ENCODE measurements at regions not wholly inside any gene's neighbourhood (a gene's known extent, or its start where the extent isn't known, plus 50 kb on each side); places are given as distances from the start of the nearest gene placed in this dataset.

DNA sequence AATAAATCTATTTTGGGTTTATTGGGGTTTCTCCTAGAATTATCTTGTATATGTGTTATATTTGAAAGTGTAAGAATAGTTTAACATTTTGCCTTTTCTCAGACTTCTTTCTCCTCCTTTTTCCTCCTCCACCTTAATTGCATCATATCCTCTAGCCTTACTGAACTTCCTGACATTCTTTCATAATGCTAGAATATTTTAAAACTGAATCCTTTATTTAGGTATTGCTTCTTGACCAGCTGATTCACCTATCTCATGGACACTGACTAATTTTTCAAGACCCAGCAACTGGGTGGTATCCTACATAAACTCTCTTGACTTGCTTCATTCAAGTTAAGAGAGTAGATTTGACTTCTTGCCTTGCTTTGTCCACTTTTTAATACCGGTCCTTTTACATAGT lies 1508.9 kb downstream of the STIM2 start:
- no CpG with 5 or more reads among the region's 1 CpG for WGBS (ENCODE audit: insufficient coverage)
- H3K36me3 ChIP-seq (ENCODE audit: control insufficient read depth, insufficient read depth, low read length) = no peaks in the 10 kb centered on the region
- no peaks in the 10 kb centered on the region for H3K4me1 ChIP-seq (ENCODE audit: control insufficient read depth, insufficient read depth, low read length)
- H3K27ac ChIP-seq (ENCODE audit: low read depth, low read length) = no peak overlapping the region
- no peak overlapping the region for H3K4me3 ChIP-seq (ENCODE audit: low read depth, low read length)
- H3K27me3 ChIP-seq (ENCODE audit: control insufficient read depth, insufficient read depth, low read length) = no peaks in the 10 kb centered on the region
- DNase-seq (ENCODE audit: low read depth in 4 of 6, low spot score in 6 of 6) = no peak
- H3K9me3 ChIP-seq (ENCODE audit: control insufficient read depth, insufficient read depth, low read length) = no peaks in the 10 kb centered on the region

DNA sequence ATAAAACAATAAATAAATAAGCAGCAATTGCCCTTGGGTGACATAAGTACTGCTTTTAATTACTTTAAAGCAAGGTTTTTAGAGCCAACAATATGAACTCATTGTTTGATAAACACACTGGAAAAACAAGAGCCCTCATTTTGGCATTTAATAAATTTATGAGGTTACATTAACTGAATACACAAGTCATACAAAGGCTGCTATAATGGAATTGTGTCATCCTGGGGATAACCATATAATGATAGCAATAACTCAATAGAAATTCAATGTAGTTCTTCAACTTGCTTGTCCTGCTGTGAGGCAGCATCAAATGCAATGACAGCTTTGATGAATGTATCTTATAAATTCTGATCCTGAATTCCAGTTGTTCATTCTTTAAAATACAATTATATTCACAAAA lies 1512.5 kb downstream of the STIM2 start:
- Histone ChIP-seq H3K4me1 (ENCODE audit: control insufficient read depth, insufficient read depth, low read length) (no peaks in the 10 kb centered on the region), H3K36me3 (ENCODE audit: control insufficient read depth, insufficient read depth, low read length) (no peaks in the 10 kb centered on the region), H3K27me3 (ENCODE audit: control insufficient read depth, insufficient read depth, low read length) (no peaks in the 10 kb centered on the region), H3K9me3 (ENCODE audit: control insufficient read depth, insufficient read depth, low read length) (no peaks in the 10 kb centered on the region), H3K4me3 (ENCODE audit: low read depth, low read length) (no peak overlapping the region), H3K27ac (ENCODE audit: low read depth, low read length) (no peak overlapping the region)
- peak in 1 of 6 donors; percentile 27 for DNase-seq (ENCODE audit: low read depth in 4 of 6, low spot score in 6 of 6)

DNA sequence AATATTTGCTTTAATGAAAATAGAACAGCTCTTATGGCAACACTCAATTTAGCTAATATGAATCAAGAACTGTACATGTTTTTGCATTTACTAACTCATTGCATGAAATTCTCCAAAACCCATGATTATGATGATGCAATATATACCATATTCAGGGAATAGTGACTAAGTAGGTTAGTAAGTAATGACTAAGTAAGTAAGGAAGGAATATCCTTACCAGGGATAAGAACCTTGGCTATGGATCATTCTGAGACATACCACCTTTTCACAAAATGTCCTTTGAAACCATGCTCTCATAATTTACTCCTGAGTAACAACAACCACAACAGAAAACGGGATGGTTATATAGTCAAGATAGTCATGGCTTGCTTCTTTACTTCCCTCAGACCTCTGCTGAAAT lies 1513.0 kb downstream of the STIM2 start:
- no peak overlapping the region for H3K4me3 ChIP-seq (ENCODE audit: low read depth, low read length)
- no peaks in the 10 kb centered on the region for H3K4me1 ChIP-seq (ENCODE audit: control insufficient read depth, insufficient read depth, low read length)
- H3K9me3 ChIP-seq (ENCODE audit: control insufficient read depth, insufficient read depth, low read length) = no peaks in the 10 kb centered on the region
- WGBS (ENCODE audit: insufficient coverage) = no CpG with 5 or more reads among the region's 1 CpG
- H3K27ac ChIP-seq (ENCODE audit: low read depth, low read length) = no peak overlapping the region
- no peaks in the 10 kb centered on the region for H3K27me3 ChIP-seq (ENCODE audit: control insufficient read depth, insufficient read depth, low read length)
- no peak for DNase-seq (ENCODE audit: low read depth in 4 of 6, low spot score in 6 of 6)
- H3K36me3 ChIP-seq (ENCODE audit: control insufficient read depth, insufficient read depth, low read length) = no peaks in the 10 kb centered on the region

DNA sequence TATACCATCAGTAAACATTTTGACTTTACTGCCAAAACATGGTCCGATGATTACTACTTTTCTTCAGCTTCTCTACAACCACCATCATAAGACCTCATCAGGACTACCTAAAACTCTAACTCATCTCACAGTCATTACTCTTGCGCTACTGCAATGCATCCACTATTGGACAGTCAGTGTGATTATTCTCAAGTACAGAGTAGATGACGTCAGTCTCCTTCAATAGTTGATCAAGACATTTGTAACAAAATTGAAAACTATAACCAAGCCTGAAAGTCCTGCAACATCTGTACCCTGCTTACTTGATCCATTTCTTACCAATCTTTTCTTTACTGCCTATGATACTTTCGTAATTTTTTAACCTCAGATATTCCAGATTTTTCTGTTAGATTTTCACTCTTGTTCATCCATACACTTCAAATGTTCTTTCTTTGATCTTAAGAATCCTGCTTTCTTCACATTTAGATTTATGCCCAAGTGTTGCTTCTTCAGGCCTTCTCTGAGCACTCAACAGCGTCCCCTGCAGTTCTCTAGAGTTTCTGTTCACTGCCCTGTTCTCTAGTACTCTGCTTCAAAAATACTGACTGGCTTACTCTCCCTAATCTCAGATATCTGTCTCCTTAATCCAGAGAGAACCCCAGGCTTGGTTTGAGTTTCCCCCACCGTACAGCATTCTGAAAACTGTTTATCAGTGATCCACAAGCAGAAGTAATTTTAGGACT lies 1517.6 kb downstream of the STIM2 start:
- H3K27ac ChIP-seq (ENCODE audit: low read depth, low read length) = no peak overlapping the region
- H3K4me3 ChIP-seq (ENCODE audit: low read depth, low read length) = no peak overlapping the region
- 81% methylated on average over 4 of the region's 6 CpGs for WGBS (ENCODE audit: insufficient coverage)
- DNase-seq (ENCODE audit: low read depth in 4 of 6, low spot score in 6 of 6) = no peak
- no peaks in the 10 kb centered on the region for H3K36me3 ChIP-seq (ENCODE audit: control insufficient read depth, insufficient read depth, low read length)
- H3K4me1 ChIP-seq (ENCODE audit: control insufficient read depth, insufficient read depth, low read length) = no peaks in the 10 kb centered on the region
- no peaks in the 10 kb centered on the region for H3K27me3 ChIP-seq (ENCODE audit: control insufficient read depth, insufficient read depth, low read length)
- H3K9me3 ChIP-seq (ENCODE audit: control insufficient read depth, insufficient read depth, low read length) = no peaks in the 10 kb centered on the region

DNA sequence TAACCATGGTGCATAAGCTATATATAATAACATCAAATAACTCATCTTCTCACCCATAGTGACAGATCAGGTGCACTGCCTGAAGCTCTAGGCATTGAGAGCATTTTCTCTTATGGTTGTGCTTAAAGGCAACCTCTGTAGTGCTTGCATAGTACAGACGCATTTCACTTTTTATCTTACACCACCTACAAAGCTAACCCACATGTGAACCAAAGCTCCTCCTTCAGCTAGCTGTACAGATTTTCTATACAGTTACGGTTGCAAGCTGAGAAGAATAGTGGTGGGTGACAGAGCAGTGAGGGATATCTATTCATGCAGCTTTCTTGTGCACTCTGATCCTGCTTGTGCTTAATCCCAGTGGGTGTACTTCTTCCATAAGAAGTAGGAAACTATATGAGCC lies 1525.2 kb downstream of the STIM2 start:
- H3K36me3 ChIP-seq (ENCODE audit: control insufficient read depth, insufficient read depth, low read length) = no peaks in the 10 kb centered on the region
- no peak for DNase-seq (ENCODE audit: low read depth in 4 of 6, low spot score in 6 of 6)
- no CpG with 5 or more reads among the region's 2 CpGs for WGBS (ENCODE audit: insufficient coverage)
- no peaks in the 10 kb centered on the region for H3K4me1 ChIP-seq (ENCODE audit: control insufficient read depth, insufficient read depth, low read length)
- no peak overlapping the region for H3K27ac ChIP-seq (ENCODE audit: low read depth, low read length)
- H3K4me3 ChIP-seq (ENCODE audit: low read depth, low read length) = no peak overlapping the region
- H3K9me3 ChIP-seq (ENCODE audit: control insufficient read depth, insufficient read depth, low read length) = no peaks in the 10 kb centered on the region
- H3K27me3 ChIP-seq (ENCODE audit: control insufficient read depth, insufficient read depth, low read length) = no peaks in the 10 kb centered on the region

DNA sequence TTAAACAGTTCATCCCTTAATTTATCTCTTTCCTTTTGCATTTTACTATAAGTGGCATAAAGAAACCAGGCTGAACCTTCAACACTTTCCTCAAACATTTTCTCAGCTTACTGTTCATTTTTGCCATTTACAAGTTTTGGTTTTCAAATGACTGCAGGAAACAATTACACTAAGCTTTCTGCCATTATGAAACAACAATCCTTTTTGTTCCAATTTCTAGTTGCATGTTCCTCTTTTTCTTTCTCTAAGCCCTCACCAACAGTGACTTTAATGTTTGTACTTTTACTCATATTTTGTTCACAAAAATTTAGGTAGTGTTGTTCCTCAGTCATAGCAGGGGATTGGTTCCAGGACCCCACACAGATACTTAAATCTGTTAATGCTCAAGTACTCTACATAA lies 1526.1 kb downstream of the STIM2 start:
- Histone ChIP-seq H3K4me1 (ENCODE audit: control insufficient read depth, insufficient read depth, low read length) (no peaks in the 10 kb centered on the region), H3K4me3 (ENCODE audit: low read depth, low read length) (no peak overlapping the region), H3K9me3 (ENCODE audit: control insufficient read depth, insufficient read depth, low read length) (no peaks in the 10 kb centered on the region), H3K36me3 (ENCODE audit: control insufficient read depth, insufficient read depth, low read length) (no peaks in the 10 kb centered on the region), H3K27me3 (ENCODE audit: control insufficient read depth, insufficient read depth, low read length) (no peaks in the 10 kb centered on the region), H3K27ac (ENCODE audit: low read depth, low read length) (no peak overlapping the region)
- DNase-seq (ENCODE audit: low read depth in 4 of 6, low spot score in 6 of 6) = no peak

DNA sequence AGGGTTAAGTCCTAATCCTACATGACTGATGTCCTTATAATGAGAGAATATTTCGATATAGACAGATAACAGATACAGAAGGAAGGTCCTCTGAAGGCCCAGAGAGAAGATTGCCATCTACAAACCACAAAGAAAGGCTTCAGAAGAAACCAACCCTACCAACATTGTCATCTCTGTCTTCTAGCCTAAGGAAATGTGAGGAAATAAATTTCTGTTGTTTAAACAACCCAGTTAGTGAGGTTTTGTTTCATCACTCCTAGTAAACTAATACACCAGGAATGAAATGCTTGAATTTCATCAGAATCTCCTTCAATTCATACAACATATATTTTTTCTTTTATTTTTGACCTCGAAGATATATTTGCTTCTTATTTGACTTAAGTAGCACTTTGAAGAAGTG lies 1527.8 kb downstream of the STIM2 start:
- H3K27ac ChIP-seq (ENCODE audit: low read depth, low read length) = no peak overlapping the region
- H3K9me3 ChIP-seq (ENCODE audit: control insufficient read depth, insufficient read depth, low read length) = no peaks in the 10 kb centered on the region
- H3K4me3 ChIP-seq (ENCODE audit: low read depth, low read length) = no peak overlapping the region
- no peaks in the 10 kb centered on the region for H3K27me3 ChIP-seq (ENCODE audit: control insufficient read depth, insufficient read depth, low read length)
- no peak for DNase-seq (ENCODE audit: low read depth in 4 of 6, low spot score in 6 of 6)
- no peaks in the 10 kb centered on the region for H3K36me3 ChIP-seq (ENCODE audit: control insufficient read depth, insufficient read depth, low read length)
- H3K4me1 ChIP-seq (ENCODE audit: control insufficient read depth, insufficient read depth, low read length) = no peaks in the 10 kb centered on the region
- WGBS (ENCODE audit: insufficient coverage) = no CpG with 5 or more reads among the region's 2 CpGs

DNA sequence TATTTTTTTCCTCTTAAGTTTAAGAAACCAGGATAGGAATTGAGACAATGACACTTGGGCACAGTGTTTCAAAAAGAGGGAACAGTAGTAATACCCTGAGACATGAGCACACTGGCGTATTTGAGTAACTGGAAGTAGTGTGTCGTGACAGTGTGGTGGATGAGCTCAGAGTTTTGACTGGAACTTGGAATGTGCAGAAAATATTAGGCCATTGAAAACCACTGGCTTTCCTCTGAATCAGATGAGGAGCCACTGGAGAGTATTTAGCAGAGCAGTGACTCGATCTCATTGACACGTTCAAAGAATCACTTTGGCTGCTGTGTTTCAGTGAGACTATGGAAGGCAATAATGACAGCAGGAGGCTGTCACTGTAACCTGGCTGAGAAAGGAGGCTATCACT lies 1531.2 kb downstream of the STIM2 start:
- no peaks in the 10 kb centered on the region for H3K36me3 ChIP-seq (ENCODE audit: control insufficient read depth, insufficient read depth, low read length)
- H3K4me3 ChIP-seq (ENCODE audit: low read depth, low read length) = no peak overlapping the region
- H3K9me3 ChIP-seq (ENCODE audit: control insufficient read depth, insufficient read depth, low read length) = no peaks in the 10 kb centered on the region
- WGBS (ENCODE audit: insufficient coverage) = 64% methylated on average over 4 of the region's 4 CpGs
- H3K27ac ChIP-seq (ENCODE audit: low read depth, low read length) = no peak overlapping the region
- H3K27me3 ChIP-seq (ENCODE audit: control insufficient read depth, insufficient read depth, low read length) = no peaks in the 10 kb centered on the region
- DNase-seq (ENCODE audit: low read depth in 4 of 6, low spot score in 6 of 6) = peak in 1 of 6 donors; percentile 22
- H3K4me1 ChIP-seq (ENCODE audit: control insufficient read depth, insufficient read depth, low read length) = no peaks in the 10 kb centered on the region

DNA sequence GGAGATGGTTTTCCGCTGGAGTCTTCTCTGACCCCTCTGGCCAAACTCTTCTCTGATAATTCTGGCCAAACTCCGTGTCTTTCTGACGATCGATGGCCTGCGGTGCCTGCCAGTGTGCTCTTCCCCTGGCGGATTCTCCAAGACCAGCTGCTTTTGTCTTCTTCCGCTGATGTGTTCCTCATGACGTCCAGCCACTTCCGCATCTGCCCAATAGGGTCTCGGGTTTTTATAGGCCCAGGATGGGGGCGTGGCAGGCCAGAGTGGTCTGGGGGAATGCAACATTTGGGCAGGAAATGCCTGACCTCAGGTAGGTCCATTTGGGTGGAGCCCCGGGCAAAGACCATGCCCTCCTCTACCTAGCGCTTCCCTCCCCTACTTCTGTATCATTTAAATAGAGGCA lies 1542.1 kb downstream of the STIM2 start:
- Histone ChIP-seq H3K36me3 (ENCODE audit: control insufficient read depth, insufficient read depth, low read length) (no peaks in the 10 kb centered on the region), H3K9me3 (ENCODE audit: control insufficient read depth, insufficient read depth, low read length) (peaks cover 2% of the 10 kb centered on the region), H3K4me3 (ENCODE audit: low read depth, low read length) (no peak overlapping the region), H3K27ac (ENCODE audit: low read depth, low read length) (no peak overlapping the region), H3K4me1 (ENCODE audit: control insufficient read depth, insufficient read depth, low read length) (no peaks in the 10 kb centered on the region), H3K27me3 (ENCODE audit: control insufficient read depth, insufficient read depth, low read length) (no peaks in the 10 kb centered on the region)
- WGBS (ENCODE audit: insufficient coverage) = 91% methylated on average over 8 of the region's 13 CpGs
- no peak for DNase-seq (ENCODE audit: low read depth in 4 of 6, low spot score in 6 of 6)

DNA sequence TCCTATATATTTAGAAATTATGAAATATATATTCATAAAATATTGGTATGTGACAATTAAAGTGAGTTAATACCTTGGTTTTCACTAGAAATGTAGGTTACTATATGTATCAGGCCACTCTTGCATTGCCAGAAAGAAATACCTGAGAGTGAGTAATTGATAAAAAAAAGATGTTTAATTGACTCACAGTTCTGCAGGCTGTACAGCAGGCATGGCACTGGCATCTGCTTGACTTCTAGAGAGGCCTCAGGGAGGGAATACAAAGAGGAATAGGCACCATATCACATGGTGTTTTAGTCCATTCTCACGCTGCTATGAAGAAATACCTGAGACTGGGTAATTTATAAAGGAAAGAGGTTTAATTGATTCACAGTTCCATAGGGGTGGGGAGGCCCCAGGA lies 1560.6 kb downstream of the STIM2 start:
- H3K4me1 ChIP-seq (ENCODE audit: control insufficient read depth, insufficient read depth, low read length) = no peaks in the 10 kb centered on the region
- no peaks in the 10 kb centered on the region for H3K9me3 ChIP-seq (ENCODE audit: control insufficient read depth, insufficient read depth, low read length)
- no peaks in the 10 kb centered on the region for H3K36me3 ChIP-seq (ENCODE audit: control insufficient read depth, insufficient read depth, low read length)
- no peak for DNase-seq (ENCODE audit: low read depth in 4 of 6, low spot score in 6 of 6)
- H3K27ac ChIP-seq (ENCODE audit: low read depth, low read length) = no peak overlapping the region
- no peak overlapping the region for H3K4me3 ChIP-seq (ENCODE audit: low read depth, low read length)
- 100% methylated on average over 1 of the region's 1 CpG for WGBS (ENCODE audit: insufficient coverage)
- no peaks in the 10 kb centered on the region for H3K27me3 ChIP-seq (ENCODE audit: control insufficient read depth, insufficient read depth, low read length)

Data from spinal cord (tissue), 9 donors.